NT2/D1 (cell line): ENCODE measurements at regions not wholly inside any gene's neighbourhood (a gene's known extent, or its start where the extent isn't known, plus 50 kb on each side); places are given as distances from the start of the nearest gene placed in this dataset.

Experiments
- SUZ12 ChIP-seq: IDR thresholded peaks from 2 replicates; pipeline ENCODE4 v1.6.1; 2011; ENCODE audit not compliant: insufficient read length, insufficient read depth; ENCODE audit errors: extremely low read depth
- YY1 ChIP-seq: IDR thresholded peaks from 2 replicates; pipeline ENCODE4 v1.6.1; 2011; ENCODE audit not compliant: insufficient read length, insufficient read depth

- TF ChIP-seq YY1 (no peak), SUZ12 (no peak)
These were observed 57.0 kb upstream of the NID2 start for GRCh38 chr14:52125885-52126284.
